Activated CD4-positive, alpha-beta T cell treated with anti-CD3 and anti-CD28 coated beads, Interleukin-2, amount 50 U/mL, for 4 hours (primary cell): ENCODE measurements at regions not wholly inside any gene's neighbourhood (a gene's known extent, or its start where the extent isn't known, plus 50 kb on each side); places are given as distances from the start of the nearest gene placed in this dataset.
"Not testable (repeated sequence)": the region's sequence is repeated elsewhere in the genome, so short reads cannot be mapped to it uniquely, and the experiment has no call there.

Experiments used
- DNase-seq, 2 experiments: peaks; one replicate each; pipeline ENCODE4 v3.0.0-alpha.2; 2020

- DNase-seq, result no peak
Measured at GRCh38 chr12:129959889-129960288, 56.1 kb upstream of the TMEM132D start.

- DNase-seq, result no peak
Measured at GRCh38 chr12:129961091-129961490, 57.3 kb upstream of the TMEM132D start.

GRCh38 chr12:129961856-129962255 is 58.0 kb upstream of the TMEM132D start:
- DNase-seq, result no peak

GRCh38 chr12:129964300-129964699 is 60.5 kb upstream of the TMEM132D start:
- DNase-seq, result no peak

GRCh38 chr12:129964826-129965457 is 61.1 kb upstream of the TMEM132D start:
- DNase-seq, result no peak

GRCh38 chr12:129966146-129966995 is 62.5 kb upstream of the TMEM132D start:
- no peak for DNase-seq

- DNase-seq, result no peak
Measured at GRCh38 chr12:129971721-129972120, 67.9 kb upstream of the TMEM132D start.

- no peak for DNase-seq
Measured at GRCh38 chr12:129973236-129973961, 69.6 kb upstream of the TMEM132D start.

- DNase-seq, result no peak
Measured at GRCh38 chr12:129984106-129984505, 80.3 kb upstream of the TMEM132D start.

GRCh38 chr12:129987841-129988240 is 84.0 kb upstream of the TMEM132D start:
- no peak for DNase-seq

GRCh38 chr12:129994634-129995033 is 90.8 kb upstream of the TMEM132D start:
- DNase-seq, result no peak

GRCh38 chr12:129997239-129997638 is 93.4 kb upstream of the TMEM132D start:
- no peak for DNase-seq

GRCh38 chr12:130004310-130004877 is 100.6 kb upstream of the TMEM132D start:
- not testable (repeated sequence) for DNase-seq

GRCh38 chr12:130007771-130008170 is 103.9 kb upstream of the TMEM132D start:
- DNase-seq, result no peak

GRCh38 chr12:130008241-130008640 is 104.4 kb upstream of the TMEM132D start:
- DNase-seq, result no peak

GRCh38 chr12:130009961-130010360 is 106.1 kb upstream of the TMEM132D start:
- no peak for DNase-seq

GRCh38 chr12:130011611-130012385 is 108.0 kb upstream of the TMEM132D start:
- no peak for DNase-seq

- no peak for DNase-seq
Measured at GRCh38 chr12:130013771-130014484, 110.1 kb upstream of the TMEM132D start.

- no peak for DNase-seq
Measured at GRCh38 chr12:130014485-130014807, 110.6 kb upstream of the TMEM132D start.

- no peak for DNase-seq
Measured at GRCh38 chr12:130016194-130016593, 112.4 kb upstream of the TMEM132D start.

- no peak for DNase-seq
Measured at GRCh38 chr12:130016986-130017385, 113.2 kb upstream of the TMEM132D start.
